Kidney epithelial cell (primary cell): ENCODE measurements at regions not wholly inside any gene's neighbourhood (a gene's known extent, or its start where the extent isn't known, plus 50 kb on each side); places are given as distances from the start of the nearest gene placed in this dataset.

ENCODE experiments used
- DNase-seq: peaks from one replicate; pipeline ENCODE4 v3.0.0-alpha.2; 2010; ENCODE audit warnings: low read depth
- H3K27me3 ChIP-seq: 2 replicates; pipeline ENCODE4 v1.6.0; 2011; ENCODE audit warnings: low read length; ENCODE audit not compliant: control insufficient read depth, insufficient read depth
- H3K36me3 ChIP-seq: 2 replicates; pipeline ENCODE4 v1.5.1; 2011; ENCODE audit warnings: low read length; ENCODE audit not compliant: control insufficient read depth, insufficient read depth
- H3K4me3 ChIP-seq: 2 replicates; pipeline ENCODE4 v1.5.1; 2011; ENCODE audit warnings: low read depth, mild to moderate bottlenecking, control low read depth, low read length
- CTCF ChIP-seq: IDR thresholded peaks from 2 replicates; pipeline ENCODE4 v1.5.1; 2011; ENCODE audit warnings: mild to moderate bottlenecking, moderate library complexity, low read length, control low read depth, inconsistent platforms; ENCODE audit not compliant: insufficient read depth, poor library complexity, severe bottlenecking

- H3K36me3 ChIP-seq: no peaks in the 10 kb centered on the region
- no peak for TF ChIP-seq CTCF
- DNase-seq: no peak
- no peak overlapping the region for H3K4me3 ChIP-seq
- no peaks in the 10 kb centered on the region for H3K27me3 ChIP-seq
Observed at GRCh38 chr11:129282634-129283033, 90.5 kb upstream of the ARHGAP32 start.

GRCh38 chr11:129281471-129282415 lies 89.6 kb upstream of the ARHGAP32 start:
- H3K27me3 ChIP-seq: no peaks in the 10 kb centered on the region
- no peak for TF ChIP-seq CTCF
- no peak for DNase-seq

GRCh38 chr11:129280027-129280811 lies 88.1 kb upstream of the ARHGAP32 start:
- no peak for DNase-seq
- TF ChIP-seq CTCF: no peak
- H3K36me3 ChIP-seq: no peaks in the 10 kb centered on the region
- no peaks in the 10 kb centered on the region for H3K27me3 ChIP-seq
- H3K4me3 ChIP-seq: peak overlapping the region; percentile 52

More at GRCh38 chr11:129281471-129282415, 89.6 kb upstream of the ARHGAP32 start:
- Histone ChIP-seq H3K4me3 (no peak overlapping the region), H3K36me3 (no peaks in the 10 kb centered on the region)

- no peak for TF ChIP-seq CTCF
- Histone ChIP-seq H3K27me3 (no peaks in the 10 kb centered on the region), H3K4me3 (peak overlapping the region; percentile 69), H3K36me3 (no peaks in the 10 kb centered on the region)
- no peak for DNase-seq
Observed at GRCh38 chr11:129279326-129280026, 87.4 kb upstream of the ARHGAP32 start.

- TF ChIP-seq CTCF: no peak
- no peak for DNase-seq
Observed at GRCh38 chr11:129278586-129279319, 86.6 kb upstream of the ARHGAP32 start.

More at GRCh38 chr11:129278586-129279319, 86.6 kb upstream of the ARHGAP32 start:
- no peaks in the 10 kb centered on the region for H3K27me3 ChIP-seq
- no peaks in the 10 kb centered on the region for H3K36me3 ChIP-seq
- H3K4me3 ChIP-seq: peak overlapping the region; percentile 69
